ENCODE measurements at regions not wholly inside any gene's neighbourhood (a gene's known extent, or its start where the extent isn't known, plus 50 kb on each side); places are given as distances from the start of the nearest gene placed in this dataset.

DNA sequence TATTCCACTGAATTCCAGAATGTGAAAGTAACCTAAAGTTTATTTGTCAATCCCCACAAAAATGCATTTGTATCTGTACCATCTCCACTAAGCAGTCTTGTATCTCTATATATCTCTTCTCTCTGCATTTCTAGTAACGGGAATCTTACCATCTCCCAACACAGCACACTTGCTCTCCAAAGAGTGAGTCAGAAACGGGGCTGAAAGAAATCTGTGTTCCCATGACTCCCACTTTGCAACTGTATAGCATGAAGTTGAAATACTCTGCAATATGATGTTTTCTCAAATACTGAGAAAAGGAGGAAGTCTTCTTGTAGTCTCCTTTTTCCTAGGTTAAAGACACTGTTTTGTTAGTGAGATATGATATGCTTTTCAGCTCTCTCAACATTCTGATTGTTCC, 848.8 kb upstream of the ACO1 start:
- H3K4me3 Mint-ChIP-seq: no peak overlapping the region
- TF ChIP-seq CTCF (IDR thresholded peaks at IDR 0.05; ENCODE audit: unreplicated experiment in 3 of 3): no peak
- no peaks in the 10 kb centered on the region for H3K9me3 Mint-ChIP-seq
- no peaks in the 10 kb centered on the region for H3K27me3 Mint-ChIP-seq (ENCODE audit: low read depth)
- no peaks in the 10 kb centered on the region for H3K36me3 Mint-ChIP-seq (ENCODE audit: low read depth)
- no peak overlapping the region for H3K27ac Mint-ChIP-seq
- H3K4me1 Mint-ChIP-seq: peaks cover 8% of the 10 kb centered on the region

DNA sequence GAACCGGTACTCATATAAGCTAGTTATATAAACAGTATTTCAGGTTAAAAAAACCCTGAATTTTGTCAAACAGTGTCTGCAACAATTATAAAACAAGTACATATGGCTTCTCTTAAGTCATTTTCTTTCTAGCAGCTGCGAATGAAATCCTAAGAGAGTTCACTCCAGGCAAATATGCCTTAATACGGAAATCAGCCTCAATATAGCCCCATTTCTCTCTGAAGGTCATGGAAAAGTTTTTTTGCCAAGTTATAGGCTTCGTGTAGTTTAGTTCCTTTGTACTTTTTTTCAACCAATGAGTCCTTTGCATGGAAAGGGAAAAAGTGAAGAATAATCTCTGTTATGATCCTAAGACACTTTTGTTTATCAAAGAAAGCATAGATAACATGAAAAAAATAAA, 848.0 kb upstream of the ACO1 start:
- no peaks in the 10 kb centered on the region for H3K9me3 Mint-ChIP-seq
- H3K27ac Mint-ChIP-seq: no peak overlapping the region
- H3K4me1 Mint-ChIP-seq: peaks cover 8% of the 10 kb centered on the region
- no peak for TF ChIP-seq CTCF (IDR thresholded peaks at IDR 0.05; ENCODE audit: unreplicated experiment in 3 of 3)
- no peaks in the 10 kb centered on the region for H3K27me3 Mint-ChIP-seq (ENCODE audit: low read depth)
- no peaks in the 10 kb centered on the region for H3K36me3 Mint-ChIP-seq (ENCODE audit: low read depth)
- no peak overlapping the region for H3K4me3 Mint-ChIP-seq

DNA sequence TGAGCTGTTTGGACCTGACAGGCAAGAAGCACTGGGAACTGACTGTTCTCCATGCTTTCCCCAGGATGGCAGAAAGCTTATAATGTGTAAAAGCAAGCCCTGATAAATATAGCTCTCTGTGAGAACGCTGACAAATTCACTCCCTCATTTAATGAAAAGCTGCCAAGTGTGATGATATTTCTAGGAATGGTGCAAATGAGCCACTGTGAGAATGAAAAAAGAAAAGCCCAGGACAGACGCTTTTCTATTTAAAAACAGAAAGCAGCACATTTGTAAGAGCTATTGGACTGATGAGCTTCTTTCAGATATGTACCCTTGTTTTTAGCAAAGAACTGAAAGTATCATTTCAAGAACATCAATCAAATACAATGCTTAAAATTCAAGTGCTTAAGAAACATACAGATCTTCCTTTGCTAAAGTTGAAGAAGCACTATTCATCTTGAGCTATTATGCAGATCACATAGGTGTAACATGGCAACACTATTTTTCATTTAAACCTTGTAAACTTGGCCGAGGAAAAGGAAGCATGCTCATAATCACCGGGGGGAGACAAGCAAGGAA, 842.6 kb upstream of the ACO1 start:
- peak overlapping the region; percentile 0 to 3 (median 1) for H3K27ac Mint-ChIP-seq
- H3K36me3 Mint-ChIP-seq (ENCODE audit: low read depth): no peaks in the 10 kb centered on the region
- no peaks in the 10 kb centered on the region for H3K27me3 Mint-ChIP-seq (ENCODE audit: low read depth)
- H3K4me3 Mint-ChIP-seq: no peak overlapping the region
- peaks cover 17% of the 10 kb centered on the region for H3K4me1 Mint-ChIP-seq
- peaks cover 5% of the 10 kb centered on the region for H3K9me3 Mint-ChIP-seq
- no peak for TF ChIP-seq CTCF (IDR thresholded peaks at IDR 0.05; ENCODE audit: unreplicated experiment in 3 of 3)

DNA sequence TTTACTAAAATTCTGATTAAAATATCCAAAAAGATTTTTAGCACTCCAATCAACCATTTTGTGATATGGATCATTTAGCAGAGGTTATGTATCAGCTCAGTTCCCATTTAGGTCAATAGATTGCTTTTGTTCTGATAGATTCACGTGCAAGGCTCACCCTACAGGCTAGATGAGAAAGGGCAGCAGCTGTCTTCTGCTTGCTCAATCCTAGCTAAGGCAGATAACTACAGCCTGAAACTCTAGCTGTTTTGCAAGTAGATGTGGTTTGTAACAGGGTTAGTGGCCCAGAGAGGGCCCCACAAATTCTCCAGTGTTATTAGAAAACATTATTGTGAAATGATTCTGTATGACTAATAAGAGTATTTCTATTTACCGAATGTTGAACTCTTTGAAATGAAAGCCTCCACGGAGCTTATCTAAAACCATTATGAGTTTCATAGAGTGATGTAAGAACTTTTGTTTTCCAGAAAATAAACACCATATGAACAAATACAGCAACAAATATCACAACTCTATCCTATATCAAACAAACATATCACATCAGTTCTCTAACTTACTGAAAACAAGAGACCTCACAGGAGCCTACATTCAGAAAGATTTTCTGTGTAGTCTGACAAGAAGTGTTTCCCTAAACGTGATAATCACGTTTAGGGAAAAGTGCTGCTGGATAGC, 841.9 kb upstream of the ACO1 start:
- peak; percentile 36 to 49 (median 44) for TF ChIP-seq CTCF (IDR thresholded peaks at IDR 0.05; ENCODE audit: unreplicated experiment in 3 of 3)
- H3K9me3 Mint-ChIP-seq: peaks cover 5% of the 10 kb centered on the region
- no peak overlapping the region for H3K4me3 Mint-ChIP-seq
- H3K36me3 Mint-ChIP-seq (ENCODE audit: low read depth): no peaks in the 10 kb centered on the region
- H3K27ac Mint-ChIP-seq: peak overlapping the region in 2 of 3 experiments; percentile 1 to 62
- peaks cover 22% of the 10 kb centered on the region for H3K4me1 Mint-ChIP-seq
- H3K27me3 Mint-ChIP-seq (ENCODE audit: low read depth): no peaks in the 10 kb centered on the region

GRCh38 chr9:31554941-31555340, 829.5 kb upstream of the ACO1 start:
- H3K27ac Mint-ChIP-seq: no peak overlapping the region
- no peak for TF ChIP-seq CTCF (IDR thresholded peaks at IDR 0.05; ENCODE audit: unreplicated experiment in 3 of 3)
- no peaks in the 10 kb centered on the region for H3K27me3 Mint-ChIP-seq (ENCODE audit: low read depth)
- no peak overlapping the region for H3K4me3 Mint-ChIP-seq
- peaks cover 4% of the 10 kb centered on the region for H3K9me3 Mint-ChIP-seq
- H3K36me3 Mint-ChIP-seq (ENCODE audit: low read depth): no peaks in the 10 kb centered on the region
- H3K4me1 Mint-ChIP-seq: no peaks in the 10 kb centered on the region
